ENCODE measurements at regions not wholly inside any gene's neighbourhood (a gene's known extent, or its start where the extent isn't known, plus 50 kb on each side); places are given as distances from the start of the nearest gene placed in this dataset.
"Not testable (repeated sequence)": the region's sequence is repeated elsewhere in the genome, so short reads cannot be mapped to it uniquely, and the experiment has no call there.

- TF ChIP-seq POLR2AphosphoS5 (IDR thresholded peaks at IDR 0.05) (no peak), POLR2A (IDR thresholded peaks at IDR 0.05) (no peak), CTCF (IDR thresholded peaks at IDR 0.05) (no peak), EP300 (IDR thresholded peaks at IDR 0.05) (no peak)
Observed at GRCh38 chr10:109732254-109732965, 190.9 kb downstream of the XPNPEP1 start.

GRCh38 chr10:109729895-109730294 lies 193.4 kb downstream of the XPNPEP1 start:
- WGBS, 2 donors: 87 to 89% methylated on average over 4 of the region's 4 CpGs
- H3K4me3 ChIP-seq; DNase-seq; H3K9me3 ChIP-seq; H3K27me3 ChIP-seq; H3K27ac ChIP-seq; intact Hi-C loops (cut with DNase I); H3K4me1 ChIP-seq; H3K36me3 ChIP-seq: not testable (repeated sequence)

More at GRCh38 chr10:109732254-109732965, 190.9 kb downstream of the XPNPEP1 start:
- Histone ChIP-seq H3K4me1 (peaks cover 0 to 7% (median 0%) of the 10 kb centered on the region in 4 donors), H3K27me3 (no peaks in the 10 kb centered on the region), H3K36me3 (no peaks in the 10 kb centered on the region), H3K27ac (no peak overlapping the region), H3K9me3 (no peaks in the 10 kb centered on the region), H3K4me3 (no peak overlapping the region)
- intact Hi-C loops (cut with DNase I): no loop called here
- WGBS, 2 donors: 75 to 89% methylated on average over 3 of the region's 3 CpGs
- no peak for DNase-seq

GRCh38 chr10:109727436-109727835 lies 195.9 kb downstream of the XPNPEP1 start:
- TF ChIP-seq CTCF (IDR thresholded peaks at IDR 0.05) (no peak), POLR2A (IDR thresholded peaks at IDR 0.05) (no peak), POLR2AphosphoS5 (IDR thresholded peaks at IDR 0.05) (no peak), EP300 (IDR thresholded peaks at IDR 0.05) (no peak)
- Histone ChIP-seq H3K4me3 (no peak overlapping the region), H3K36me3 (no peaks in the 10 kb centered on the region), H3K27ac (no peak overlapping the region), H3K9me3 (no peaks in the 10 kb centered on the region), H3K4me1 (peaks cover 0 to 2% (median 0%) of the 10 kb centered on the region in 4 donors), H3K27me3 (no peaks in the 10 kb centered on the region)
- intact Hi-C loops (cut with DNase I): no loop called here
- DNase-seq: no peak
- 28 to 41% methylated on average over 1 of the region's 1 CpG for WGBS, 2 donors

GRCh38 chr10:109726473-109726872 lies 196.8 kb downstream of the XPNPEP1 start:
- no peak for DNase-seq
- Histone ChIP-seq H3K4me1 (no peaks in the 10 kb centered on the region), H3K27me3 (no peaks in the 10 kb centered on the region), H3K36me3 (no peaks in the 10 kb centered on the region), H3K4me3 (no peak overlapping the region), H3K9me3 (no peaks in the 10 kb centered on the region), H3K27ac (no peak overlapping the region)
- TF ChIP-seq POLR2A (IDR thresholded peaks at IDR 0.05) (no peak), CTCF (IDR thresholded peaks at IDR 0.05) (no peak), EP300 (IDR thresholded peaks at IDR 0.05) (no peak), POLR2AphosphoS5 (IDR thresholded peaks at IDR 0.05) (no peak)
- WGBS, 2 donors: 48 to 49% methylated on average over 2 of the region's 2 CpGs
- intact Hi-C loops (cut with DNase I): no loop called here

- H3K27me3 ChIP-seq: no peaks in the 10 kb centered on the region
- H3K4me3 ChIP-seq: no peak overlapping the region
- DNase-seq: no peak
- H3K27ac ChIP-seq: no peak overlapping the region
- WGBS, 2 donors: 51 to 60% methylated on average over 3 of the region's 3 CpGs
- no peaks in the 10 kb centered on the region for H3K36me3 ChIP-seq
- TF ChIP-seq POLR2AphosphoS5 (IDR thresholded peaks at IDR 0.05): no peak
- TF ChIP-seq CTCF (IDR thresholded peaks at IDR 0.05): no peak
- TF ChIP-seq EP300 (IDR thresholded peaks at IDR 0.05): no peak
- TF ChIP-seq POLR2A (IDR thresholded peaks at IDR 0.05): no peak
- H3K9me3 ChIP-seq: no peaks in the 10 kb centered on the region
- intact Hi-C loops (cut with DNase I): no loop called here
- H3K4me1 ChIP-seq: no peaks in the 10 kb centered on the region
Observed at GRCh38 chr10:109723305-109723704, 200.0 kb downstream of the XPNPEP1 start.
